Neural progenitor cell (in vitro differentiated cells): ENCODE measurements at regions not wholly inside any gene's neighbourhood (a gene's known extent, or its start where the extent isn't known, plus 50 kb on each side); places are given as distances from the start of the nearest gene placed in this dataset.

Experiments used
- DNase-seq: peaks from one replicate; pipeline ENCODE4 v3.0.0-alpha.2; 2016; ENCODE audit warnings: low spot score
- H2AFZ ChIP-seq: fragments of 200-600 bp; sonication (generic); replicated peaks from 2 replicates; pipeline ENCODE4 v1.6.1; 2016; ENCODE audit warnings: antibody characterized with exemption
- H3F3A ChIP-seq: fragments of 200-600 bp; sonication (generic); 2 replicates; pipeline ENCODE4 v1.6.1; 2016; ENCODE audit warnings: antibody characterized with exemption, low read depth
- H3K27ac ChIP-seq: fragments of 200-600 bp; sonication (generic); 2 replicates; pipeline ENCODE4 v1.5.1; 2016; ENCODE audit warnings: mild to moderate bottlenecking
- H3K27me3 ChIP-seq: fragments of 200-600 bp; sonication (generic); 2 replicates; pipeline ENCODE4 v1.6.1; 2016; ENCODE audit warnings: mild to moderate bottlenecking, moderate library complexity
- H3K36me3 ChIP-seq: fragments of 200-600 bp; sonication (generic); 2 replicates; pipeline ENCODE4 v1.5.1; 2016
- H3K4me1 ChIP-seq: fragments of 200-600 bp; sonication (generic); 2 replicates; pipeline ENCODE4 v1.6.1; 2016; ENCODE audit warnings: mixed run types
- H3K4me2 ChIP-seq: fragments of 200-600 bp; sonication (generic); 2 replicates; pipeline ENCODE4 v1.6.1; 2016
- H3K4me3 ChIP-seq: fragments of 200-600 bp; sonication (generic); 2 replicates; pipeline ENCODE4 v1.5.1; 2016
- H3K79me2 ChIP-seq: fragments of 200-600 bp; sonication (generic); 2 replicates; pipeline ENCODE4 v1.6.1; 2016; ENCODE audit warnings: low read depth
- H3K9ac ChIP-seq: fragments of 200-600 bp; sonication (generic); 2 replicates; pipeline ENCODE4 v1.6.1; 2016
- H3K9me3 ChIP-seq: fragments of 200-600 bp; sonication (generic); 2 replicates; pipeline ENCODE4 v1.5.1; 2016; ENCODE audit warnings: low read depth
- H4K20me1 ChIP-seq: fragments of 200-600 bp; sonication (generic); 2 replicates; pipeline ENCODE4 v1.6.1; 2016; ENCODE audit warnings: low read depth
- H3K27ac Mint-ChIP-seq: 3 replicates; pipeline ENCODE4 v1.8.0; 2021; ENCODE audit warnings: mixed read lengths
- H3K27me3 Mint-ChIP-seq: 2 replicates; pipeline ENCODE4 v1.8.0; 2022; ENCODE audit warnings: low read depth, mild to moderate bottlenecking, inconsistent platforms, moderate library complexity, mixed read lengths; ENCODE audit not compliant: insufficient read depth
- H3K36me3 Mint-ChIP-seq: 3 replicates; pipeline ENCODE4 v1.8.0; 2021; ENCODE audit warnings: mixed read lengths
- H3K4me1 Mint-ChIP-seq: 3 replicates; pipeline ENCODE4 v1.8.0; 2021; ENCODE audit warnings: mixed read lengths
- H3K4me3 Mint-ChIP-seq: 3 replicates; pipeline ENCODE4 v1.8.0; 2021; ENCODE audit warnings: mild to moderate bottlenecking, moderate library complexity, mixed read lengths
- H3K9me3 Mint-ChIP-seq: 3 replicates; pipeline ENCODE4 v1.8.0; 2020; ENCODE audit warnings: mixed read lengths
- EZH2 ChIP-seq: fragments of 200-600 bp; sonication (generic); IDR thresholded peaks from 2 replicates; pipeline ENCODE4 v1.6.1; 2017; ENCODE audit warnings: antibody characterized with exemption, mild to moderate bottlenecking, moderate library complexity
- EZH2phosphoT487 ChIP-seq: fragments of 200-600 bp; sonication (generic); IDR thresholded peaks from 2 replicates; pipeline ENCODE4 v1.6.1; 2017; ENCODE audit warnings: antibody characterized with exemption
- TF ChIP-seq, protein P1 (sequence below): fragments of 200-600 bp; sonication (generic); IDR thresholded peaks from 2 replicates; pipeline ENCODE4 v1.5.1; 2017; ENCODE audit warnings: antibody characterized with exemption, mild to moderate bottlenecking

DNA sequence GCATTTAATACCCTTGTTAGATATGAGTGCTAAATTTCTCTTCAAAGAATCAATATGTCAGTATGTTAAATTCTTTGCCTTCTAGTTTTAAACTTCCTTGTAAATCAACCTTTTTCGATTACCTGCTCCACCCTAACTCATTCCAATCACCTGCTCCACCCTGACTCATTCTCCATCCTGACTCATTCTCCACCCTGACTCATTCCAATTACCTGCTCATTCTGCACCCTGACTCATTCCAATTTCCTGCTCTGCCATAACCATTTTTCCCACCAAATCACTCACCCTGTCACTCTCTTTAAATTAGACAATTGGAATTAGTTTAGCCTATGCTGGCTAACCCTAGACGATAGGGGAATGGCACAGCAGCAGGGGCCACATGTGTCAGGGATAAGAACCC is 519.5 kb upstream of the LRRC4C start:
- no peak overlapping the region for H3K4me2 ChIP-seq
- H3K4me3 ChIP-seq: no peak overlapping the region
- no peak overlapping the region for H3K9ac ChIP-seq
- H3K9me3 ChIP-seq: no peaks in the 10 kb centered on the region
- no peaks in the 10 kb centered on the region for H4K20me1 ChIP-seq
- H3K27ac ChIP-seq: no peak overlapping the region
- no peaks in the 10 kb centered on the region for H3K27me3 ChIP-seq
- no peaks in the 10 kb centered on the region for H3K36me3 ChIP-seq
- DNase-seq: no peak
- TF ChIP-seq EZH2: no peak
- TF ChIP-seq, protein P1, sequence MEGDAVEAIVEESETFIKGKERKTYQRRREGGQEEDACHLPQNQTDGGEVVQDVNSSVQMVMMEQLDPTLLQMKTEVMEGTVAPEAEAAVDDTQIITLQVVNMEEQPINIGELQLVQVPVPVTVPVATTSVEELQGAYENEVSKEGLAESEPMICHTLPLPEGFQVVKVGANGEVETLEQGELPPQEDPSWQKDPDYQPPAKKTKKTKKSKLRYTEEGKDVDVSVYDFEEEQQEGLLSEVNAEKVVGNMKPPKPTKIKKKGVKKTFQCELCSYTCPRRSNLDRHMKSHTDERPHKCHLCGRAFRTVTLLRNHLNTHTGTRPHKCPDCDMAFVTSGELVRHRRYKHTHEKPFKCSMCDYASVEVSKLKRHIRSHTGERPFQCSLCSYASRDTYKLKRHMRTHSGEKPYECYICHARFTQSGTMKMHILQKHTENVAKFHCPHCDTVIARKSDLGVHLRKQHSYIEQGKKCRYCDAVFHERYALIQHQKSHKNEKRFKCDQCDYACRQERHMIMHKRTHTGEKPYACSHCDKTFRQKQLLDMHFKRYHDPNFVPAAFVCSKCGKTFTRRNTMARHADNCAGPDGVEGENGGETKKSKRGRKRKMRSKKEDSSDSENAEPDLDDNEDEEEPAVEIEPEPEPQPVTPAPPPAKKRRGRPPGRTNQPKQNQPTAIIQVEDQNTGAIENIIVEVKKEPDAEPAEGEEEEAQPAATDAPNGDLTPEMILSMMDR: no peak
- no peak for TF ChIP-seq EZH2phosphoT487
- H3K36me3 Mint-ChIP-seq: no peaks in the 10 kb centered on the region
- H3K79me2 ChIP-seq: no peaks in the 10 kb centered on the region
- H3K4me3 Mint-ChIP-seq: no peak overlapping the region
- no peaks in the 10 kb centered on the region for H3K4me1 ChIP-seq
- H3K4me1 Mint-ChIP-seq: no peaks in the 10 kb centered on the region
- H3K27me3 Mint-ChIP-seq: peaks cover 3% of the 10 kb centered on the region
- no peak overlapping the region for H2AFZ ChIP-seq
- no peaks in the 10 kb centered on the region for H3F3A ChIP-seq
- no peak overlapping the region for H3K27ac Mint-ChIP-seq
- H3K9me3 Mint-ChIP-seq: no peaks in the 10 kb centered on the region

DNA sequence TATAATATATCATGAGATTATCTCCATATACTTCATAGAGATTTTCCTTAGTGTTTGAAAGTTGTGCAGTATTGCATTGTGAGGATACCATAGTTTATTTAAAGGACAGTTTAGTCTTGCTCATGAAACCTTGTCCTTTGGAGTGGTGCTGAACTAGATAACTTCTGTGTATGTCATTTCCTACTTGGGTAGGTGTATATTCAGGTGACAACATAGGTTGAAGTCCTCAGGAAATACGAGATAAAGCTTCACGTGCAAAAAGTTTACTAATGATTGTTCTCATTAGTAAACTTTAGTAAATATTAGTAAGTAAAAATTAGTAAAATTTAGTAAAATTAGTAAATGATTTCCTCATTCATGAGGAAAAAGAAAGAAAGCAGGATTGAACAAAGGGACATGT is 521.3 kb upstream of the LRRC4C start:
- H3K9me3 Mint-ChIP-seq: no peaks in the 10 kb centered on the region
- Histone ChIP-seq H3K4me3 (no peak overlapping the region), H2AFZ (no peak overlapping the region), H3K4me2 (no peak overlapping the region), H3K27me3 (no peaks in the 10 kb centered on the region), H3K9ac (no peak overlapping the region), H3K27ac (no peak overlapping the region), H3K79me2 (no peaks in the 10 kb centered on the region), H3K9me3 (no peaks in the 10 kb centered on the region), H3F3A (no peaks in the 10 kb centered on the region), H4K20me1 (no peaks in the 10 kb centered on the region), H3K4me1 (no peaks in the 10 kb centered on the region), H3K36me3 (no peaks in the 10 kb centered on the region)
- DNase-seq: no peak
- no peak overlapping the region for H3K27ac Mint-ChIP-seq
- TF ChIP-seq EZH2phosphoT487 (no peak), EZH2 (no peak)
- TF ChIP-seq, protein P1: no peak
- H3K27me3 Mint-ChIP-seq: peaks cover 3% of the 10 kb centered on the region
- no peaks in the 10 kb centered on the region for H3K36me3 Mint-ChIP-seq
- peaks cover 2% of the 10 kb centered on the region for H3K4me1 Mint-ChIP-seq
- H3K4me3 Mint-ChIP-seq: no peak overlapping the region

DNA sequence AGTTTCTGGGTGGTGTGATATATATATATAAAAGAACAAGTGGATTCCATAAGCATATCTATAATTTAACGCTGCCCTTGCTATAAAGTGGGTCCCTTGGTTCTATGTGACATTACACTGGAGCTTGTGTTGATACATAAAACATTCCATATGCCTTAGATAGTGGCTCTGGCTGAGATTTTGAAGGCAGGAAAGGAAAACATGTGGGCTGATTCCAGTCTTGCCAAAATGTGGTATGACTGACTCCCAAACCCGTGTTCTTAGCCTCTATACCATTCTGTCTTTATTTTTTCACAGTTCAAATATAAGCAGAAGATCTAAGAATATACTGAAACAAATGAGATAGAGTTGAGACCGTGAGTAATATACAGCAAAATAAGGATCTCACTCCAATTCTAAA is 522.8 kb upstream of the LRRC4C start:
- Histone ChIP-seq H3K4me2 (no peak overlapping the region), H3K9ac (no peak overlapping the region), H3F3A (no peaks in the 10 kb centered on the region), H3K9me3 (no peaks in the 10 kb centered on the region), H3K36me3 (no peaks in the 10 kb centered on the region), H3K27me3 (no peaks in the 10 kb centered on the region), H4K20me1 (no peaks in the 10 kb centered on the region), H2AFZ (no peak overlapping the region), H3K27ac (no peak overlapping the region), H3K79me2 (no peaks in the 10 kb centered on the region), H3K4me1 (no peaks in the 10 kb centered on the region), H3K4me3 (no peak overlapping the region)
- no peaks in the 10 kb centered on the region for H3K9me3 Mint-ChIP-seq
- TF ChIP-seq EZH2 (no peak), EZH2phosphoT487 (no peak)
- TF ChIP-seq, protein P1: no peak
- no peak overlapping the region for H3K4me3 Mint-ChIP-seq
- H3K27ac Mint-ChIP-seq: no peak overlapping the region
- H3K36me3 Mint-ChIP-seq: no peaks in the 10 kb centered on the region
- peaks cover 2% of the 10 kb centered on the region for H3K4me1 Mint-ChIP-seq
- H3K27me3 Mint-ChIP-seq: peaks cover 3% of the 10 kb centered on the region
- no peak for DNase-seq

DNA sequence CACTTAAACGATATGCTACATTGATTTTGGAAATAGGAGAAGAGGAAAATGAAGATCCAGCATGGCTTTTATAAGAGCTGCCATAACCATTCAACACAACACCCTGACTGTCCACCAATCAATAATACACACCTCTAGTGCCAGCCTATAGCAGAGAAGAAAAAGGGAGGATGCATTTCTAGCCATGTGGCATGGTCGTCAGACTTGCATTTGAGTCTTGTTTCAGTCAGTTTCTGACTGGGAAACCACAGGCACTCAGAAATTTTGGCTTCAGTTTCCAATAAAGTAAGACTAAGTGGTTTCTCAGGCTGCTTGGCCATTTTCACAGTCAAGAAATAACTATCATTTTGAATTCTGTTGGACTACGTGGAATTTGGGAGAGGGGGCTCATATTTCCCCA is 523.5 kb upstream of the LRRC4C start:
- Mint-ChIP-seq H3K4me3 (no peak overlapping the region), H3K27ac (no peak overlapping the region), H3K36me3 (no peaks in the 10 kb centered on the region), H3K27me3 (peaks cover 3% of the 10 kb centered on the region), H3K9me3 (no peaks in the 10 kb centered on the region), H3K4me1 (peaks cover 2% of the 10 kb centered on the region)
- Histone ChIP-seq H3K27ac (no peak overlapping the region), H3K4me2 (no peak overlapping the region), H2AFZ (no peak overlapping the region), H3K36me3 (no peaks in the 10 kb centered on the region), H3K79me2 (no peaks in the 10 kb centered on the region), H3K4me3 (no peak overlapping the region), H3K27me3 (no peaks in the 10 kb centered on the region), H3F3A (no peaks in the 10 kb centered on the region), H3K9ac (no peak overlapping the region), H3K4me1 (no peaks in the 10 kb centered on the region), H4K20me1 (no peaks in the 10 kb centered on the region), H3K9me3 (no peaks in the 10 kb centered on the region)
- TF ChIP-seq, protein P1: no peak
- TF ChIP-seq EZH2 (no peak), EZH2phosphoT487 (no peak)
- no peak for DNase-seq
